A673 (cell line): ENCODE measurements at regions not wholly inside any gene's neighbourhood (a gene's known extent, or its start where the extent isn't known, plus 50 kb on each side); places are given as distances from the start of the nearest gene placed in this dataset.

ENCODE experiments used
- BruUV-seq: library from RNA; stranded (reverse); fragments of 400-500 nt; replicated peaks from 2 replicates; lab custom pipeline; 2021; lab: Mats Ljungman, UMichigan
- CTCF ChIA-PET: fragments of 300-600 bp; sonication (Branson Sonifier 250); formaldehyde crosslinking; loops from one replicate; lab custom pipeline; 2022; ENCODE audit warnings: antibody characterized with exemption; lab: Charles Lee
- POLR2A ChIA-PET: fragments of 300-600 bp; sonication (Branson Sonifier 250); formaldehyde crosslinking; loops from one replicate; lab custom pipeline; 2022; ENCODE audit warnings: antibody characterized with exemption; ENCODE audit not compliant: low non-redundant PET; lab: Charles Lee
- DNase-seq: peaks from one replicate; pipeline ENCODE4 v3.0.0-alpha.2; 2015; ENCODE audit warnings: low spot score
- H3K27ac ChIP-seq: fragments of 200-600 bp; sonication (generic); 2 replicates; pipeline ENCODE4 v1.5.1; 2016; ENCODE audit warnings: mixed run types, low read depth, mild to moderate bottlenecking, mixed read lengths, antibody characterized with exemption, low read length; ENCODE audit not compliant: poor library complexity, severe bottlenecking
- H3K27me3 ChIP-seq: fragments of 200-600 bp; sonication (generic); replicated peaks from 2 replicates; pipeline ENCODE4 v1.6.1; 2017; ENCODE audit warnings: mixed run types, low read depth, mild to moderate bottlenecking, mixed read lengths, antibody characterized with exemption, low read length; ENCODE audit not compliant: insufficient read depth, poor library complexity
- H3K36me3 ChIP-seq: fragments of 200-600 bp; sonication (generic); 2 replicates; pipeline ENCODE4 v1.6.1; 2016; ENCODE audit warnings: mixed run types, mild to moderate bottlenecking, mixed read lengths, antibody characterized with exemption, low read length; ENCODE audit not compliant: insufficient read depth, poor library complexity, severe bottlenecking
- H3K4me1 ChIP-seq: fragments of 200-600 bp; sonication (generic); 2 replicates; pipeline ENCODE4 v1.6.1; 2017; ENCODE audit warnings: mixed run types, mild to moderate bottlenecking, mixed read lengths, antibody characterized with exemption, low read length; ENCODE audit not compliant: insufficient read depth, poor library complexity, severe bottlenecking
- H3K4me3 ChIP-seq: fragments of 200-600 bp; sonication (generic); 2 replicates; pipeline ENCODE4 v1.5.1; 2016; ENCODE audit warnings: low read depth, mixed run types, mild to moderate bottlenecking, mixed read lengths, low read length; ENCODE audit not compliant: poor library complexity, severe bottlenecking
- H3K9me3 ChIP-seq: fragments of 200-600 bp; sonication (generic); 2 replicates; pipeline ENCODE4 v1.6.1; 2016; ENCODE audit warnings: mixed run types, low read depth, mild to moderate bottlenecking, mixed read lengths, antibody characterized with exemption, low read length; ENCODE audit not compliant: poor library complexity, severe bottlenecking
- CTCF ChIP-seq: fragments of 300-800, 200-600 bp; sonication (generic); conservative IDR thresholded peaks from 2 replicates; pipeline ENCODE4 v1.5.1; 2017; ENCODE audit warnings: low read depth, mild to moderate bottlenecking, antibody characterized with exemption, low read length, moderate library complexity, mixed read lengths
- EZH2 ChIP-seq: fragments of 200-600 bp; sonication (generic); IDR thresholded peaks from 2 replicates; pipeline ENCODE4 v1.6.1; 2017; ENCODE audit warnings: borderline replicate concordance, low read depth, mild to moderate bottlenecking, mixed read lengths, antibody characterized with exemption, low read length; ENCODE audit not compliant: poor library complexity, severe bottlenecking
- intact Hi-C: fragments of 100-400 bp; cut with micrococcal nuclease; formaldehyde crosslinking; loops from one replicate; pipeline ENCODE4 v1.10.0; 2022; ENCODE audit not compliant: unreplicated experiment

GRCh38 chr1:224800486-224801119 is 128.9 kb upstream of the DNAH14 start:
- intact Hi-C loops = no loop called here
- no peaks in the 10 kb centered on the region for H3K4me1 ChIP-seq
- H3K9me3 ChIP-seq = no peaks in the 10 kb centered on the region
- CTCF ChIA-PET = no interaction called here
- POLR2A ChIA-PET = no interaction called here
- H3K4me3 ChIP-seq = no peak overlapping the region
- no peak for DNase-seq
- no peaks in the 10 kb centered on the region for H3K36me3 ChIP-seq
- no peaks in the 10 kb centered on the region for H3K27me3 ChIP-seq
- H3K27ac ChIP-seq = no peak overlapping the region
- TF ChIP-seq CTCF (no peak), EZH2 (no peak)
- BruUV-seq = no TSS peak

DNA sequence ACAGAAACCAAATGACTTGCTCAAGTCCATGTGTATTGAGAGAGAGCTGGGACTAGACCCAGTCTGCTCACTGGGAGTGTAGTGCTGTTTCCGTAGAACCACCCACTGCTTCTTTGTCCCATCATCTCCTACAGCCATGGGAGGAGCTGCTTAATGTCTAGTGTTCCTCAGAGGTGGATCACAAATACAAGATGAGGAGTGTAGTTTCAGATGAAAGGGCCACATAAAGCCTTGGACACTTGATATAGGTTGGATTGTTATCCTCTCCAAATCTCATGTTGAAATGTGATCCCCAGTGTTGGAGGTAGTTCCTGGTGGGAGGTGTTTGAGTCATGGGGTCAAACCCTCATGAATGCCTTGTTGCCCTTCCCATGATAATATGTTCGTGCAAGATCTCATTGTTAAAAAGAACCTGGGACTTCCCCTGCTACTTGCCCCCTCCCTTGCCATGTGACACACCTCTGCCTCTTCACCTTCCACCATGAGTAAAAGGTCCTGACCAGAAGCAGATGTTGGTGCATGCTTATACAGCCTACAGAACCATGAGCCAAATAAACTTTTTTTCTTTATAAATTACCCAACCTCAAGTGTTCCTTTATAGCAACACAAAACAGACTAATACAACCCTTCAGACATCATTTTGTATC is 127.5 kb upstream of the DNAH14 start:
- Histone ChIP-seq H3K27me3 (no peaks in the 10 kb centered on the region), H3K27ac (no peak overlapping the region), H3K4me1 (no peaks in the 10 kb centered on the region), H3K36me3 (no peaks in the 10 kb centered on the region), H3K9me3 (no peaks in the 10 kb centered on the region), H3K4me3 (no peak overlapping the region)
- TF ChIP-seq CTCF = no peak
- TF ChIP-seq EZH2 = no peak
- intact Hi-C loops = no loop called here
- no TSS peak for BruUV-seq
- no peak for DNase-seq
- CTCF ChIA-PET = no interaction called here
- POLR2A ChIA-PET = no interaction called here

GRCh38 chr1:224802617-224803016 is 126.9 kb upstream of the DNAH14 start:
- Histone ChIP-seq H3K36me3 (no peaks in the 10 kb centered on the region), H3K4me3 (no peak overlapping the region), H3K4me1 (no peaks in the 10 kb centered on the region), H3K27ac (no peak overlapping the region), H3K9me3 (no peaks in the 10 kb centered on the region), H3K27me3 (no peaks in the 10 kb centered on the region)
- ChIA-PET CTCF (no interaction called here), POLR2A (no interaction called here)
- intact Hi-C loops = no loop called here
- no peak for TF ChIP-seq EZH2
- TF ChIP-seq CTCF = no peak
- no peak for DNase-seq
- BruUV-seq = no TSS peak
